Colonic mucosa (tissue), 4 donors: ENCODE measurements at regions not wholly inside any gene's neighbourhood (a gene's known extent, or its start where the extent isn't known, plus 50 kb on each side); places are given as distances from the start of the nearest gene placed in this dataset.

Source experiments
- DNase-seq: peaks from one replicate; pipeline ENCODE4 v3.0.0-alpha.2; 2020
- H3K27ac ChIP-seq: fragments of 200-600 bp; one replicate; pipeline ENCODE4 v1.8.0; 2021
- H3K27me3 ChIP-seq: fragments of 200-600 bp; one replicate; pipeline ENCODE4 v1.8.0; 2021
- H3K36me3 ChIP-seq: fragments of 200-600 bp; one replicate; pipeline ENCODE4 v1.8.0; 2021
- H3K4me1 ChIP-seq: fragments of 200-600 bp; one replicate; pipeline ENCODE4 v1.8.0; 2021; ENCODE audit warnings: mild to moderate bottlenecking
- H3K4me3 ChIP-seq: fragments of 200-600 bp; one replicate; pipeline ENCODE4 v1.8.0; 2021
- H3K9ac ChIP-seq, 2 donors: one replicate each; pipeline ENCODE4 v1.7.0; 2013; ENCODE audit warnings: control low read depth in 2 of 2, low read depth in 2 of 2, low read length in 2 of 2
- H3K9me3 ChIP-seq: fragments of 200-600 bp; one replicate; pipeline ENCODE4 v1.8.0; 2021
- CTCF ChIP-seq: fragments of 200-600 bp; IDR thresholded peaks from one replicate; pipeline ENCODE4 v1.8.0; 2022; ENCODE audit warnings: antibody characterized with exemption, mild to moderate bottlenecking
- intact Hi-C: fragments of 100-400 bp; cut with DNase I; formaldehyde crosslinking; loops from one replicate; pipeline ENCODE4 v1.14.1; 2022
- donor health status: healthy.
- donor health status: DM: no; HTN: no; CAD: no.
- donor health status: DM: no; HTN: no; CAD: no.

DNA sequence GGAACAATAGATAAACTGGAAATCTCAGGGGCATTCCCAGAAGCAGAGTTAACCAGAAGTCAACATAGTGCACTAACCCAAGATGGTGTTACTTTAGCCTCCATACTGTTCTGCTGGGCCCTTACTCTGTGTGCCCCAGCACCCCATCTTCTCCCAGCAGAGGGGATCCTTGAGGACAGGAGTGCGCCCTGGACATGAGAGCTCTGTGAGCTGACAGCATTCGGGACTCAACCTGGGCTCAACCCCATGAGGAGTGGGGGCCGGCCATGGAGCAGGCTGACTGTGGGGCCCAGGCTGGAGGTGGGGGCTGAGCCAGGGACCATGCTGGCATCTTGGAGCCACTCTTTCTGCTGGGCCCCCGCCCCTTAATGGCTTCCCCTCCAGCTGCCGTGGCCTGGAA lies 156.3 kb upstream of the HS6ST1 start:
- intact Hi-C loops, result no loop called here
- H3K9me3 ChIP-seq, result no peaks in the 10 kb centered on the region
- no peak overlapping the region for H3K27ac ChIP-seq
- peak; percentile 8 for DNase-seq
- no peak overlapping the region for H3K4me3 ChIP-seq
- H3K9ac ChIP-seq, result no peak overlapping the region
- H3K27me3 ChIP-seq, result no peaks in the 10 kb centered on the region
- no peaks in the 10 kb centered on the region for H3K36me3 ChIP-seq
- TF ChIP-seq CTCF, result no peak
- no peaks in the 10 kb centered on the region for H3K4me1 ChIP-seq

- H3K27me3 ChIP-seq, result no peaks in the 10 kb centered on the region
- TF ChIP-seq CTCF, result no peak
- no peaks in the 10 kb centered on the region for H3K36me3 ChIP-seq
- H3K9me3 ChIP-seq, result no peaks in the 10 kb centered on the region
- intact Hi-C loops, result no loop called here
- no peak overlapping the region for H3K4me3 ChIP-seq
- H3K9ac ChIP-seq, result no peak overlapping the region
- H3K4me1 ChIP-seq, result no peaks in the 10 kb centered on the region
- no peak overlapping the region for H3K27ac ChIP-seq
- peak; percentile 11 for DNase-seq
Observed at GRCh38 chr2:128475427-128476211, 157.0 kb upstream of the HS6ST1 start.

DNA sequence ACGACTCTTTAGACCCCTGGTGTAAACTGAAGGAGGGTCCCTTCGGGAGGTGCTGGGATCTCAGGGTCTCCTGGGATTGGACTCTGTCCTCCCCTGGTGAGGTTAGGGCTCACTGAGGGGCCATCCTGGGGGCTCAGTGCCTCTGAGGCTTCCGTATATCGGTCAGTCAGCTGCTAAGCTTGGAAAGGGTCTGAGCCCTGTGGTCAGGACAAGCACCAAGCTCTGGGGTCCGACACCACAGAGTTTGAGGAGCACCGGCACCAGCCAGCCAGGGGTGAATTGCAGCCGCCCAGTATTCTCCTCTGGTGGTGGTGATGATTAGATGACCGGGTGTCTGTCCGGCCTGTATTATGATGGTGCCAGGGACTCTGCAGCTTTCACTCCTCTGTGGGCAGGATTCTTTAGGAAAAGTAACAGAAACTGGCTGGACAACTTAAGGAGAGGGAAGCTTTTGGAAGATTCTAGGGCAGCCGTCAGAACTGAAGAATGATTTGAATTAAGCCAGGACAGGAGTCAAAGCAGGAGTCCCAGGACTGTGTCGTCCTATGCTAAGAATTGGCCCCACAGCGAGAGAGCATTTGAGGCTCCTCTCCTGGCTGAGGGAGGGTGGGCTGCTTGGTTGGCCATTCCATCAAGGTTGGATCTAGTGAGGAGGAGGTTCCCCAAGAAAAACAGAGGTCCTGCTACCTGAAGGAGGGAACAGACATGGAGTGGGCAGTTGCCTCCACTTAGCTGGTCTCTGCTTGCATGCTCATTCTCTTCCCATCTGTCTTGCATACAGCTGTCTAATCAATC lies 158.6 kb upstream of the HS6ST1 start:
- Histone ChIP-seq H3K4me1 (no peaks in the 10 kb centered on the region), H3K4me3 (no peak overlapping the region), H3K9ac (no peak overlapping the region), H3K27ac (no peak overlapping the region), H3K27me3 (no peaks in the 10 kb centered on the region), H3K36me3 (no peaks in the 10 kb centered on the region), H3K9me3 (no peaks in the 10 kb centered on the region)
- DNase-seq, result peak; percentile 3
- intact Hi-C loops, result no loop called here
- no peak for TF ChIP-seq CTCF

- TF ChIP-seq CTCF, result no peak
- Histone ChIP-seq H3K9ac (no peak overlapping the region), H3K4me3 (no peak overlapping the region), H3K36me3 (no peaks in the 10 kb centered on the region), H3K27ac (no peak overlapping the region), H3K27me3 (no peaks in the 10 kb centered on the region), H3K4me1 (no peaks in the 10 kb centered on the region), H3K9me3 (no peaks in the 10 kb centered on the region)
- intact Hi-C loops, result no loop called here
- peak; percentile 11 for DNase-seq
Observed at GRCh38 chr2:128477891-128478290, 159.2 kb upstream of the HS6ST1 start.

DNA sequence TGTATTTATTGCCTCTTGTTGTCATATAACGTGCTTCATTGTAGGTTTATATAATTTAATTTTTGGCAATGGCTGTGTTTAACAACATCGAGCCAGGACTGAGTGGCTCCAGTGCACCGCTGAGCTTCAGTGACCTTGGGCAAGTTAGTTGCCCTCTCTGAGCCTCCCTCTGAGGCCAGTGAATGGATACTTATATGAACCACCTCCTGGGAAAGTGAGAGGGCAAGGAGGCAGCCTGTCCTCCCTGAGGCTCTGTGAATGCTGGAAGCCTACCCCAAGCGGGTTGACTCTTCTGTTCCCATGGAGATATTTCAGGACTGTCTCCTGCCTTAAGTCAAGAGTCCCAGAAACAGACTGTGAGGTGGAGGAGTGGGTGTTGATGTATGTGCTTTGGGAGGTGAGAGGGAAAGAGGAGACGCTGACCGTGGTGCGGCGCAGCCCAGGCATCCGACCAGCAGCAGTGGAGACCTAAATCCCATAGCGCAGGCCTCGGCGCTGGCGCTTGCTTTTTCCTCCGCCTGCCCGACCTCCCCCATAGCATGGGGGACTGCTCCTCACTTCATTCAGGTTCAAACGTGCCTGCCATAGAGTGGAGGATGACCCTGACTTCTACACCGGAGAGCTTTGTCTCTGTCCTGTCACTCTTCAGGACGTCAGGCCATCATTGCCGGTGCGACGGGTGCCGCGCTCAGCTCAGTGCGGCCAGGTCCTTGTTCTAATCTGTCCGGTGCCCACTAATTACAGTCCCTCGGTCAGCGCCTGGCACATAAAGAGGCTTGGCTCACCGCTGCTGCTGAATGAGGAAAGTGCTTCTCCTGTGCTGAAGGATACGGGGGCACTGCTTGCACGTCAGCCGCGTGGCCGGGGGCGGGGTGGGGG lies 167.3 kb upstream of the HS6ST1 start:
- H3K9ac ChIP-seq, result no peak overlapping the region
- intact Hi-C loops, result no loop called here
- no peaks in the 10 kb centered on the region for H3K9me3 ChIP-seq
- no peak overlapping the region for H3K4me3 ChIP-seq
- H3K27ac ChIP-seq, result no peak overlapping the region
- H3K27me3 ChIP-seq, result no peaks in the 10 kb centered on the region
- peak; percentile 14 for DNase-seq
- no peaks in the 10 kb centered on the region for H3K36me3 ChIP-seq
- H3K4me1 ChIP-seq, result no peaks in the 10 kb centered on the region
- TF ChIP-seq CTCF, result no peak
